ENCODE measurements at regions not wholly inside any gene's neighbourhood (a gene's known extent, or its start where the extent isn't known, plus 50 kb on each side); places are given as distances from the start of the nearest gene placed in this dataset.

- DNase-seq (ENCODE audit: low read depth): no peak
These were observed 171.2 kb upstream of the CELF2 start for GRCh38 chr10:10846504-10846900.

- DNase-seq (ENCODE audit: low read depth): no peak
These were observed 170.3 kb upstream of the CELF2 start for GRCh38 chr10:10847387-10847786.

GRCh38 chr10:10848488-10849111 is 169.1 kb upstream of the CELF2 start:
- no peak for DNase-seq (ENCODE audit: low read depth)

- no peak for DNase-seq (ENCODE audit: low read depth)
These were observed 168.4 kb upstream of the CELF2 start for GRCh38 chr10:10849306-10849705.

GRCh38 chr10:10850214-10850613 is 167.5 kb upstream of the CELF2 start:
- no peak for DNase-seq (ENCODE audit: low read depth)

GRCh38 chr10:10852464-10852863 is 165.2 kb upstream of the CELF2 start:
- DNase-seq (ENCODE audit: low read depth): no peak

- DNase-seq (ENCODE audit: low read depth): no peak
These were observed 163.7 kb upstream of the CELF2 start for GRCh38 chr10:10853954-10854353.

GRCh38 chr10:10854725-10855124 is 162.9 kb upstream of the CELF2 start:
- DNase-seq (ENCODE audit: low read depth): no peak

- DNase-seq (ENCODE audit: low read depth): no peak
These were observed 162.5 kb upstream of the CELF2 start for GRCh38 chr10:10855151-10855581.

- no peak for DNase-seq (ENCODE audit: low read depth)
These were observed 157.2 kb upstream of the CELF2 start for GRCh38 chr10:10860455-10860976.

- DNase-seq (ENCODE audit: low read depth): no peak
These were observed 152.4 kb upstream of the CELF2 start for GRCh38 chr10:10865303-10865702.

- DNase-seq (ENCODE audit: low read depth): no peak
These were observed 151.8 kb upstream of the CELF2 start for GRCh38 chr10:10865913-10866312.

GRCh38 chr10:10869592-10869991 is 148.1 kb upstream of the CELF2 start:
- peak; percentile 25 for DNase-seq (ENCODE audit: low read depth)

GRCh38 chr10:10870523-10871241 is 147.0 kb upstream of the CELF2 start:
- DNase-seq (ENCODE audit: low read depth): no peak

GRCh38 chr10:10871352-10871751 is 146.3 kb upstream of the CELF2 start:
- no peak for DNase-seq (ENCODE audit: low read depth)

GRCh38 chr10:10872035-10872673 is 145.5 kb upstream of the CELF2 start:
- DNase-seq (ENCODE audit: low read depth): peak; percentile 33

- no peak for DNase-seq (ENCODE audit: low read depth)
These were observed 144.9 kb upstream of the CELF2 start for GRCh38 chr10:10872764-10873163.

GRCh38 chr10:10873289-10873688 is 144.4 kb upstream of the CELF2 start:
- no peak for DNase-seq (ENCODE audit: low read depth)

- DNase-seq (ENCODE audit: low read depth): no peak
These were observed 143.8 kb upstream of the CELF2 start for GRCh38 chr10:10873915-10874314.

- no peak for DNase-seq (ENCODE audit: low read depth)
These were observed 138.7 kb upstream of the CELF2 start for GRCh38 chr10:10878963-10879362.

GRCh38 chr10:10881117-10881813 is 136.4 kb upstream of the CELF2 start:
- DNase-seq (ENCODE audit: low read depth): no peak

- no peak for DNase-seq (ENCODE audit: low read depth)
These were observed 133.9 kb upstream of the CELF2 start for GRCh38 chr10:10883737-10884136.

All from Daoy (cell line).